ENCODE measurements at regions not wholly inside any gene's neighbourhood (a gene's known extent, or its start where the extent isn't known, plus 50 kb on each side); places are given as distances from the start of the nearest gene placed in this dataset.

DNA sequence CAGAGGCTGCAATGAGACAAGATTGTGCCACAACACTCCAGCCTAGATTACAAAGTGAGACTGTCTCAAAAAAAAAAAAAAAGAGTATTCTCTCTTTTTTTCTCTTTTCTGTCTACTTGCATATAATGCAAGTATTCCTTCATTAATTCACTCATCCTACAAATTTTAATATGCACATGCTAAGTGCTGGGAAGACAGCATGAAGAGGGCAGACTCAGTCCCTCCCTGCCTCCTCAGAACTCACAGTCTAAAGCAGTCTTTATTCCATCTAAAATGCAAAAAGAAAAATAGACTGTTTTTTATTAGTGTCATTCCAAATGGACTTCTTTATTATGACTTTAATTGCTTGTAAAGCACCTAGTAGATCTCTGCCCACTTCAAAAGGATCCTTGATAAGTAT lies 85.6 kb downstream of the NKX6-1 start:
- Histone ChIP-seq H3K9me3 (replicated peaks in 1 of 11) (no peaks in the 10 kb centered on the region), H3K36me3 (no peaks in the 10 kb centered on the region), H3K27me3 (no peaks in the 10 kb centered on the region), H3K9ac (no peak overlapping the region), H4K20me1 (no peaks in the 10 kb centered on the region), H3K4me2 (no peak overlapping the region), H3K4me3 (no peak overlapping the region), H3K27ac (no peak overlapping the region), H3K4me1 (no peaks in the 10 kb centered on the region)
- TF ChIP-seq Cebpa-rat (IDR thresholded peaks at IDR 0.05) = no peak

- Histone ChIP-seq H3K4me3 (no peak overlapping the region), H3K4me2 (no peak overlapping the region), H3K27ac (no peak overlapping the region), H4K20me1 (no peaks in the 10 kb centered on the region), H3K36me3 (no peaks in the 10 kb centered on the region), H3K9ac (no peak overlapping the region), H3K4me1 (no peaks in the 10 kb centered on the region), H3K9me3 (replicated peaks in 1 of 11) (no peaks in the 10 kb centered on the region), H3K27me3 (no peaks in the 10 kb centered on the region)
- no peak for TF ChIP-seq Cebpa-rat (IDR thresholded peaks at IDR 0.05)
Observed at GRCh38 chr4:84412062-84412461, 87.0 kb downstream of the NKX6-1 start.

DNA sequence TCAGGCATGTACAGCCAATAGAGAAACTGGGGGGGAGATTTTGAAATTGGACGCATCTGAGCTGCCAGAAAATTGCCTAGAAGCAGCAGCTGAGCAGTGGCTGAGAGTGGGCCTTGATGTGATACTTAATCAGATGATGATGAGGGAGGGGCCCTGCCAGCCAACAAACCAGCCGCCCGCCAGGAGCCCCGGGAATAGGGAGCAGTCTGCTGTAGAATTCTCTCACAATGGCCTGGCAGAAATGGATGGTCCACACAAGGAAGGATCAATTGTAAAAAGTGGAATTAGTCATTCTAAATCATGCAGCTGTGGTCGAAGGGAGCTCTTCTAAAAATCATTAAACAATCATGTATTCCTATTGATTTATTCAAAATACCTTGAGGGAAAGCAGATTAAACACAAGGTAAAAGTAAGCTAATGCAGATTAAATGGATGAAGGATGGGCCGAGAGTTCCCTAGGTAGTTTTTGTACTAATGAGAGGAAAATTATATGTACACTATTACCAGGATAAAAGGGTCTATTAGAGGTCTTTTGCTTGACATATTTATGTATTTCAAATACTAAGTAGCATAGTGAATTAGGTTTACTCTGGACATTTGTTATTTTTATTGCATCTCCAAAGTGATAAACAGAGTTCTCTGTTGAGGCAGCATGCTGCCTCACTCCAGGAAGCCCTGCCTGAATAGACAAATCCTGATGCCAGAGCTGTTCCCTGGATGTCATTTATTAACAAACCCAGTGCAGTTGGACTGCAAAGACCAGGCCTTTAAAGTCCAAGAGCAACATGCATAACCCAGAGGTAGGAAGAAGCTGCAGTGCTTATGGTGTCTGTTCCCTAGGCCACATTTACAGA lies 91.3 kb downstream of the NKX6-1 start:
- TF ChIP-seq Cebpa-rat (IDR thresholded peaks at IDR 0.05) = no peak
- Histone ChIP-seq H3K9me3 (replicated peaks in 1 of 11) (no peaks in the 10 kb centered on the region), H3K9ac (no peak overlapping the region), H3K36me3 (no peaks in the 10 kb centered on the region), H3K4me3 (no peak overlapping the region), H3K4me1 (peaks cover 0 to 17% (median 12%) of the 10 kb centered on the region in 10 experiments; a peak in 10 of 20 replicates), H3K4me2 (no peak overlapping the region), H4K20me1 (no peaks in the 10 kb centered on the region), H3K27me3 (no peaks in the 10 kb centered on the region), H3K27ac (no peak overlapping the region)

DNA sequence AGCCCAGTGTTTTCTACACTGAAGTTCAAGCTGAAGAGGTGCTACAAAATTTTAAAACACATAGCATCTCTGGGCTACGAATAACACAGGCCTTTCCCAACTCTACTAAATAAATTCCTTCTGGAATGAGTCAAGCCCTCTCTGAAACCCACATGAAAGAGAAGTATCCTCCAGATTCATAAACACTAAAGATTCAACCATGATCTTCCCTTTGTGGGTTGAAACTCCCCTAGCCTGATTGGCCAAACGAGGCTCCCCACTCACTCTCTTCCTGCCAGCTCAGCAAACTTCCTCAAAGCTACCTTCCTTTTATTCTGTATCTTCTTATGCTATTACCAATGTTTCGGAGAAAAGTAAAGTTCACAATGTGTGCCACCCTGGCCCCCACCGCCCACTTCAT lies 95.4 kb downstream of the NKX6-1 start:
- H4K20me1 ChIP-seq = no peaks in the 10 kb centered on the region
- H3K4me2 ChIP-seq = peak overlapping the region in 7 of 11 experiments; percentile 2 to 58 (median 45); a peak in 10 of 22 replicates
- H3K9me3 ChIP-seq (replicated peaks in 1 of 11) = no peaks in the 10 kb centered on the region
- peak overlapping the region in 2 of 11 experiments; percentile 12 to 28; a peak in 1 of 22 replicates for H3K27ac ChIP-seq
- no peak overlapping the region for H3K4me3 ChIP-seq
- H3K36me3 ChIP-seq = no peaks in the 10 kb centered on the region
- TF ChIP-seq Cebpa-rat (IDR thresholded peaks at IDR 0.05) = no peak
- peaks cover 0 to 18% (median 12%) of the 10 kb centered on the region in 10 experiments; a peak in 10 of 20 replicates for H3K4me1 ChIP-seq
- H3K27me3 ChIP-seq = no peaks in the 10 kb centered on the region
- H3K9ac ChIP-seq = no peak overlapping the region

DNA sequence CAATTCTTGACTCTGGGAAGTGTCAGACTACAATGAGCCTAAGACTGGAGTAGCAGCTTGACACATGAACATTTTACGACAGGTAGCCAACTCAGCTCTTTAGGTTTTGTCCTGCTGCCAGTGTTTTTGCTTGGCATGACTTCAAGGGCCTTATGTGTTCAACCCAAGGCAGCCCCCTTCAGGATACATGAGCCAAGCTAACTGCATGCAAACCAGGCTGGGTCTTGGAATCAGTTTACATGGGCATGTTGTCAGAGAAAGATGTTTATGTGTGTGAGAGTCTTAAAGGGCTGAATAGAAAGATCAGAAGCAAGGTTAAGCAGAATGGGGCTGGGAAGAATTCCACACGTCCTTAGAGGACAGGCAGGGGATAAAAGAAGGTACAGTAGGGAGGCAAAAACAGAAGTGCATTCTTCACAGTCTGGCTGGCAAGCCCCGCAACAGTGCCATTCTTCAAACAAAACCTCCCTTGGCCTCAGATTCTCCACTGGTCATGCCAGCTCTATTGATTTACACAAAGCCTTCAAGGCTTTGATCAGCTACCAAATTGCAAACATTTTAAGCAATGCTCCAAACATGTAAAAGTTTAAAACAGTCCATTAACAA lies 97.3 kb downstream of the NKX6-1 start:
- Histone ChIP-seq H3K36me3 (no peaks in the 10 kb centered on the region), H3K9me3 (replicated peaks in 1 of 11) (no peaks in the 10 kb centered on the region), H3K4me1 (peaks cover 0 to 18% (median 12%) of the 10 kb centered on the region in 10 experiments; a peak in 10 of 20 replicates), H3K4me2 (no peak overlapping the region), H3K4me3 (no peak overlapping the region), H4K20me1 (no peaks in the 10 kb centered on the region), H3K9ac (no peak overlapping the region), H3K27me3 (no peaks in the 10 kb centered on the region), H3K27ac (no peak overlapping the region)
- no peak for TF ChIP-seq Cebpa-rat (IDR thresholded peaks at IDR 0.05)

GRCh38 chr4:84394386-84394785 lies 104.7 kb downstream of the NKX6-1 start:
- no peak overlapping the region for H3K9ac ChIP-seq
- TF ChIP-seq Cebpa-rat (IDR thresholded peaks at IDR 0.05) = no peak
- no peaks in the 10 kb centered on the region for H3K9me3 ChIP-seq (replicated peaks in 1 of 11)
- H3K36me3 ChIP-seq = no peaks in the 10 kb centered on the region
- no peak overlapping the region for H3K27ac ChIP-seq
- no peaks in the 10 kb centered on the region for H3K4me1 ChIP-seq
- H4K20me1 ChIP-seq = no peaks in the 10 kb centered on the region
- H3K4me3 ChIP-seq = no peak overlapping the region
- no peak overlapping the region for H3K4me2 ChIP-seq
- no peaks in the 10 kb centered on the region for H3K27me3 ChIP-seq

DNA sequence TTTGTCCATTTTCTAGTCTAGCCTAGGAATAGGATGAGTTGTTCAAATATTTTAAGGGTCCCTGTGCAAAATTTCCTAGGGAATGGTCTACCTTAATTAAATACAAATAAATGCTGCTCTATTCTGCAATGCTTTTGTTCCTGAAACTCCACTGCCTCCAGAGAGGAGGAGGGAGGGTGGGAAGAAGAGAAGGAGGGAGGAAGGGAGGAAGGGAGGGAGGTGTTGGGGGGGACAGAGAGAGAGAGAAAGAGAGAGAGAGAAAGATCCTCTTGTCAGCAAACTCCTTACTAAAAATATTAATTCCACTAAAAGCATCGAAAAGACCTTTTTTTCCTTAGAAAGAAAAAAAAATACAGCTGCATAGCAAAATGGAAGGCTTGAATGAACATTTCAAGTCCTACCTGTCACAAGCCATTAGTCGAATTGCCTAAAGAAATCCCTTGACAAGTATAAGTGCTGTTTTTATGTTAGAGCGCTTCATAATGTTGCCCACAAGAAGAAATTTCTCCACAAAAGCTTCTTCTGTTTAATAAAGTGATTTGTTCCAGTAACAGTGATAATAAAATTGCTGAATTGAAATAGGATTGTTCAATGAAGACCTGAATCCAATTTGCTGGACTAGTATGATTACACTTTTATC lies 106.0 kb downstream of the NKX6-1 start:
- Histone ChIP-seq H3K9me3 (replicated peaks in 1 of 11) (no peaks in the 10 kb centered on the region), H3K27ac (no peak overlapping the region), H3K9ac (no peak overlapping the region), H4K20me1 (no peaks in the 10 kb centered on the region), H3K36me3 (no peaks in the 10 kb centered on the region), H3K4me3 (no peak overlapping the region), H3K4me1 (no peaks in the 10 kb centered on the region), H3K4me2 (no peak overlapping the region), H3K27me3 (no peaks in the 10 kb centered on the region)
- no peak for TF ChIP-seq Cebpa-rat (IDR thresholded peaks at IDR 0.05)

DNA sequence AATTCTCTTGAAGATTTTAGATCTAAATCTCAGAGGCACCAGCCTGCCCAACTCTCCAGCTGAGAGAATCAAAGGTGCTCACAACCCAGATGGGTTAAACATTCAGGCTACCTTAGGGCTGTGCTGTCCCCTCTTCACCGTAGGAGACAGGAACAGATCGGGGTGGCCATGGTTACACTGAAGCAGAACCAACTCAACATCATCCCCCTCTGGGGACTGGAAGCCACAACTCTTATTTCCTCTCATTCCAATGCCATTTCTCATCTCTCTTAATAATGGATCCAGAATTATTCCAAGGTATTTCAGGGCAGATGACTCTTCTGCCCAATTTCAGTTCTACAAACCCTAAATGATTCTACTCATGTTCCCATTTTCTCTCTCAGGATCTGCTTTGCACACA lies 109.7 kb downstream of the NKX6-1 start:
- no peak overlapping the region for H3K27ac ChIP-seq
- no peaks in the 10 kb centered on the region for H4K20me1 ChIP-seq
- H3K4me3 ChIP-seq = no peak overlapping the region
- no peaks in the 10 kb centered on the region for H3K36me3 ChIP-seq
- 0 out of 20 replicates have a peak, but pooled peaks cover 0 to 2% (median 0%) of the 10 kb centered on the region in 10 experiments for H3K4me1 ChIP-seq
- H3K9ac ChIP-seq = no peak overlapping the region
- no peak for TF ChIP-seq Cebpa-rat (IDR thresholded peaks at IDR 0.05)
- no peaks in the 10 kb centered on the region for H3K27me3 ChIP-seq
- H3K4me2 ChIP-seq = no peak overlapping the region
- no peaks in the 10 kb centered on the region for H3K9me3 ChIP-seq (replicated peaks in 1 of 11)

GRCh38 chr4:84385203-84385602 lies 113.9 kb downstream of the NKX6-1 start:
- no peak overlapping the region for H3K4me3 ChIP-seq
- H4K20me1 ChIP-seq = no peaks in the 10 kb centered on the region
- H3K36me3 ChIP-seq = no peaks in the 10 kb centered on the region
- H3K4me2 ChIP-seq = no peak overlapping the region
- H3K4me1 ChIP-seq = peaks cover 0 to 35% (median 18%) of the 10 kb centered on the region in 10 experiments; a peak in 14 of 20 replicates
- TF ChIP-seq Cebpa-rat (IDR thresholded peaks at IDR 0.05) = no peak
- no peaks in the 10 kb centered on the region for H3K9me3 ChIP-seq (replicated peaks in 1 of 11)
- H3K9ac ChIP-seq = no peak overlapping the region
- H3K27me3 ChIP-seq = no peaks in the 10 kb centered on the region
- no peak overlapping the region for H3K27ac ChIP-seq

All from BLaER1 treated with 17β-estradiol and CSF1 and Interleukin-3, amounts not matched to agents 10 nM and 100 nM (cell line).